HCT116 (cell line): ENCODE measurements at regions not wholly inside any gene's neighbourhood (a gene's known extent, or its start where the extent isn't known, plus 50 kb on each side); places are given as distances from the start of the nearest gene placed in this dataset.

Source experiments
- ATAC-seq: fragments of 200-7000 bp; cut with Tn5 transposase; 2 replicates; pipeline ENCODE4 v1.9.1; 2020; ENCODE audit warnings: mild to moderate bottlenecking, moderate library complexity
- BruUV-seq: library from RNA; stranded (reverse); fragments of 400-500 nt; replicated peaks from 2 replicates; lab custom pipeline; 2021; lab: Mats Ljungman, UMichigan
- CTCF ChIA-PET: fragments of 300-600 bp; sonication (Branson Sonifier 250); formaldehyde crosslinking; loops from one replicate; lab custom pipeline; 2021; ENCODE audit warnings: antibody characterized with exemption; lab: Charles Lee
- POLR2A ChIA-PET: fragments of 300-600, 350-600 bp; sonication (Branson Sonifier 250); formaldehyde crosslinking; loops from one replicate; lab custom pipeline; 2021; ENCODE audit warnings: antibody characterized with exemption; lab: Charles Lee
- RAD21 ChIA-PET, 2 experiments: fragments of 300-600 bp; sonication (Branson Sonifier 250); formaldehyde crosslinking; loops; one replicate each; lab custom pipeline; 2023; ENCODE audit warnings: low total read pairs in 2 of 2; ENCODE audit not compliant: uncharacterized antibody in 2 of 2, unreplicated experiment in 2 of 2, low non-redundant PET in 1 of 2; lab: Charles Lee
- DNase-seq: peaks from one replicate; pipeline ENCODE4 v3.0.0-alpha.2; 2010; ENCODE audit warnings: low read depth, low spot score
- H2AFZ ChIP-seq: fragments of 200-600 bp; shearing (Covaris generic), sonication (generic); 2 replicates; pipeline ENCODE4 v1.6.1; 2017; ENCODE audit warnings: low read depth, mixed run types, mixed read lengths, antibody characterized with exemption, low read length; ENCODE audit not compliant: poor library complexity, severe bottlenecking
- H3K27ac ChIP-seq: 2 replicates; pipeline ENCODE4 v1.5.1; 2012; ENCODE audit warnings: low read depth, low read length
- H3K27me3 ChIP-seq: fragments of 200-600 bp; sonication (generic); 2 replicates; pipeline ENCODE4 v1.6.1; 2016; ENCODE audit warnings: mixed run types, low read length, mixed read lengths; ENCODE audit not compliant: insufficient read depth
- H3K36me3 ChIP-seq, 2 experiments: fragments of 200-500 bp in 1 of 2; fragments of 200-600 bp in 1 of 2; sonication (Bioruptor generic) in 1 of 2; sonication (generic) in 1 of 2; 2 replicates each; pipeline versions ENCODE4 v1.5.1 to v1.6.1; 2014 to 2016; ENCODE audit warnings: low read length in 2 of 2, inconsistent platforms in 1 of 2, mixed read lengths in 1 of 2, mixed run types in 1 of 2; ENCODE audit not compliant: insufficient read depth in 2 of 2, control insufficient read depth in 1 of 2
- H3K4me1 ChIP-seq, 2 experiments: fragments of 200-600 bp in 1 of 2; sonication (generic) in 1 of 2; 2 replicates each; pipeline versions ENCODE4 v1.5.1 to v1.6.1; 2012 to 2017; ENCODE audit warnings: low read length in 2 of 2, inconsistent platforms in 1 of 2, mild to moderate bottlenecking in 1 of 2, mixed read lengths in 1 of 2, mixed run types in 1 of 2, moderate library complexity in 1 of 2; ENCODE audit not compliant: insufficient read depth in 2 of 2, control insufficient read depth in 1 of 2
- H3K4me2 ChIP-seq: fragments of 200-600 bp; sonication (generic); 2 replicates; pipeline ENCODE4 v1.6.1; 2017; ENCODE audit warnings: mixed run types, low read length, mixed read lengths
- H3K4me3 ChIP-seq, 2 experiments: fragments of 200-600 bp in 1 of 2; sonication (generic) in 1 of 2; replicated peaks in 1 of 2; 2 replicates each; pipeline ENCODE4 v1.5.1; 2011 to 2016; ENCODE audit warnings: low read length in 2 of 2, control low read depth in 1 of 2, low read depth in 1 of 2, mild to moderate bottlenecking in 1 of 2, mixed read lengths in 1 of 2, mixed run types in 1 of 2
- H3K79me2 ChIP-seq: fragments of 200-600 bp; sonication (generic); 2 replicates; pipeline ENCODE4 v1.6.1; 2017; ENCODE audit warnings: mild to moderate bottlenecking, mixed run types, low read length, moderate library complexity, mixed read lengths; ENCODE audit not compliant: insufficient read depth
- H3K9ac ChIP-seq: fragments of 200-600 bp; sonication (generic); 2 replicates; pipeline ENCODE4 v1.6.1; 2016; ENCODE audit warnings: low read length, mixed read lengths
- H3K9me2 ChIP-seq: fragments of 200-600 bp; sonication (generic), shearing (Covaris generic); 2 replicates; pipeline ENCODE4 v1.6.1; 2017; ENCODE audit warnings: mixed run types, mild to moderate bottlenecking, moderate library complexity; ENCODE audit not compliant: insufficient read depth
- H3K9me3 ChIP-seq, 2 experiments: fragments of 200-500 bp in 1 of 2; fragments of 200-600 bp in 1 of 2; sonication (Bioruptor generic) in 1 of 2; sonication (generic) in 1 of 2; 2 replicates each; pipeline ENCODE4 v1.6.1; 2014 to 2017; ENCODE audit warnings: low read length in 2 of 2, mixed read lengths in 2 of 2, inconsistent platforms in 1 of 2, low read depth in 1 of 2, mild to moderate bottlenecking in 1 of 2, mixed run types in 1 of 2, moderate library complexity in 1 of 2; ENCODE audit not compliant: control insufficient read depth in 1 of 2, insufficient read depth in 1 of 2
- H4K20me1 ChIP-seq: fragments of 200-600 bp; sonication (generic), shearing (Covaris generic); 2 replicates; pipeline ENCODE4 v1.6.1; 2017; ENCODE audit warnings: mixed run types, mild to moderate bottlenecking, moderate library complexity; ENCODE audit not compliant: insufficient read depth
- CBX3 ChIP-seq: IDR thresholded peaks from 2 replicates; pipeline ENCODE4 v1.6.1; 2012; ENCODE audit warnings: low read depth
- EGR1 ChIP-seq: IDR thresholded peaks from 2 replicates; pipeline ENCODE4 v1.6.1; 2012; ENCODE audit warnings: low read depth
- ELF1 ChIP-seq: IDR thresholded peaks from 2 replicates; pipeline ENCODE4 v1.6.1; 2012; ENCODE audit warnings: low read depth, borderline replicate concordance
- FOSL1 ChIP-seq: IDR thresholded peaks from 2 replicates; pipeline ENCODE4 v1.6.1; 2012; ENCODE audit warnings: low read depth
- JUND ChIP-seq: IDR thresholded peaks from 2 replicates; pipeline ENCODE4 v1.6.1; 2012
- POLR2AphosphoS5 ChIP-seq: IDR thresholded peaks from 2 replicates; pipeline ENCODE4 v1.6.1; 2011; ENCODE audit warnings: mild to moderate bottlenecking, low read depth, low read length, moderate library complexity
- RAD21 ChIP-seq: IDR thresholded peaks from 2 replicates; pipeline ENCODE4 v1.6.1; 2012; ENCODE audit warnings: low read depth, mild to moderate bottlenecking
- SP1 ChIP-seq: IDR thresholded peaks from 2 replicates; pipeline ENCODE4 v1.6.1; 2012; ENCODE audit warnings: low read depth
- SRF ChIP-seq: IDR thresholded peaks from 2 replicates; pipeline ENCODE4 v1.6.1; 2012; ENCODE audit warnings: low read depth
- YY1 ChIP-seq: IDR thresholded peaks from 2 replicates; pipeline ENCODE4 v1.6.1; 2011; ENCODE audit warnings: low read length, low read depth, moderate library complexity, mild to moderate bottlenecking; ENCODE audit not compliant: insufficient replicate concordance; ENCODE audit errors: extremely low read depth
- ZFX ChIP-seq: fragments of 450-650 bp; IDR thresholded peaks from 2 replicates; pipeline ENCODE4 v1.6.1; 2017
- ZNF274 ChIP-seq: fragments of 200-500 bp; sonication (Bioruptor generic); IDR thresholded peaks from 2 replicates; pipeline ENCODE4 v1.6.1; 2014; ENCODE audit warnings: mild to moderate bottlenecking, low read depth, low read length, inconsistent platforms
- intact Hi-C: fragments of 100-400 bp; cut with micrococcal nuclease; formaldehyde crosslinking; loops from 2 replicates; pipeline ENCODE4 v1.10.0; 2022
- TF ChIP-seq, protein P1 (sequence below): IDR thresholded peaks from 2 replicates; pipeline ENCODE4 v1.6.1; 2012
- TF ChIP-seq, protein P2 (sequence below): IDR thresholded peaks from 2 replicates; pipeline ENCODE4 v1.6.1; 2011; ENCODE audit warnings: mild to moderate bottlenecking, low read length, moderate library complexity; ENCODE audit not compliant: insufficient replicate concordance; ENCODE audit errors: extremely low read depth
- TF ChIP-seq, protein P3 (sequence below): IDR thresholded peaks from 2 replicates; pipeline ENCODE4 v1.6.1; 2012; ENCODE audit warnings: low read depth

GRCh38 chr5:58274191-58274590, 185.7 kb downstream of the PLK2 start:
- no peaks in the 10 kb centered on the region for H3K9me2 ChIP-seq
- ChIA-PET POLR2A (no interaction called here), RAD21 (no interaction called here), CTCF (no interaction called here)
- intact Hi-C loops: no loop called here
- no peaks in the 10 kb centered on the region for H3K9me3 ChIP-seq
- no peak overlapping the region for H3K27ac ChIP-seq
- no peak for DNase-seq
- H3K9ac ChIP-seq: no peak overlapping the region
- H4K20me1 ChIP-seq: no peaks in the 10 kb centered on the region
- H2AFZ ChIP-seq: no peak overlapping the region
- no peaks in the 10 kb centered on the region for H3K4me1 ChIP-seq
- no peak overlapping the region for H3K4me3 ChIP-seq
- TF ChIP-seq SRF (no peak), ZFX (no peak), POLR2AphosphoS5 (no peak), YY1 (no peak)
- H3K79me2 ChIP-seq: no peaks in the 10 kb centered on the region
- no peaks in the 10 kb centered on the region for H3K36me3 ChIP-seq
- no peak for ATAC-seq
- no TSS peak for BruUV-seq
- no peak overlapping the region for H3K4me2 ChIP-seq
- no peaks in the 10 kb centered on the region for H3K27me3 ChIP-seq

GRCh38 chr5:58273711-58274110, 186.2 kb downstream of the PLK2 start:
- no peak overlapping the region for H2AFZ ChIP-seq
- H3K9me3 ChIP-seq: no peaks in the 10 kb centered on the region
- RAD21 ChIA-PET: no interaction called here
- no peak overlapping the region for H3K27ac ChIP-seq
- CTCF ChIA-PET: no interaction called here
- ATAC-seq: no peak
- H3K36me3 ChIP-seq: no peaks in the 10 kb centered on the region
- no TSS peak for BruUV-seq
- no peaks in the 10 kb centered on the region for H4K20me1 ChIP-seq
- TF ChIP-seq, protein P1, sequence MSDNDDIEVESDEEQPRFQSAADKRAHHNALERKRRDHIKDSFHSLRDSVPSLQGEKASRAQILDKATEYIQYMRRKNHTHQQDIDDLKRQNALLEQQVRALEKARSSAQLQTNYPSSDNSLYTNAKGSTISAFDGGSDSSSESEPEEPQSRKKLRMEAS: no peak
- TF ChIP-seq POLR2AphosphoS5 (no peak), JUND (no peak), CBX3 (no peak), ELF1 (no peak), YY1 (no peak), SP1 (no peak), ZNF274 (no peak), FOSL1 (no peak), EGR1 (no peak), RAD21 (no peak), SRF (no peak)
- TF ChIP-seq, protein P2, sequence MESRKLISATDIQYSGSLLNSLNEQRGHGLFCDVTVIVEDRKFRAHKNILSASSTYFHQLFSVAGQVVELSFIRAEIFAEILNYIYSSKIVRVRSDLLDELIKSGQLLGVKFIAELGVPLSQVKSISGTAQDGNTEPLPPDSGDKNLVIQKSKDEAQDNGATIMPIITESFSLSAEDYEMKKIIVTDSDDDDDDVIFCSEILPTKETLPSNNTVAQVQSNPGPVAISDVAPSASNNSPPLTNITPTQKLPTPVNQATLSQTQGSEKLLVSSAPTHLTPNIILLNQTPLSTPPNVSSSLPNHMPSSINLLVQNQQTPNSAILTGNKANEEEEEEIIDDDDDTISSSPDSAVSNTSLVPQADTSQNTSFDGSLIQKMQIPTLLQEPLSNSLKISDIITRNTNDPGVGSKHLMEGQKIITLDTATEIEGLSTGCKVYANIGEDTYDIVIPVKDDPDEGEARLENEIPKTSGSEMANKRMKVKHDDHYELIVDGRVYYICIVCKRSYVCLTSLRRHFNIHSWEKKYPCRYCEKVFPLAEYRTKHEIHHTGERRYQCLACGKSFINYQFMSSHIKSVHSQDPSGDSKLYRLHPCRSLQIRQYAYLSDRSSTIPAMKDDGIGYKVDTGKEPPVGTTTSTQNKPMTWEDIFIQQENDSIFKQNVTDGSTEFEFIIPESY: no peak
- TF ChIP-seq, protein P3, sequence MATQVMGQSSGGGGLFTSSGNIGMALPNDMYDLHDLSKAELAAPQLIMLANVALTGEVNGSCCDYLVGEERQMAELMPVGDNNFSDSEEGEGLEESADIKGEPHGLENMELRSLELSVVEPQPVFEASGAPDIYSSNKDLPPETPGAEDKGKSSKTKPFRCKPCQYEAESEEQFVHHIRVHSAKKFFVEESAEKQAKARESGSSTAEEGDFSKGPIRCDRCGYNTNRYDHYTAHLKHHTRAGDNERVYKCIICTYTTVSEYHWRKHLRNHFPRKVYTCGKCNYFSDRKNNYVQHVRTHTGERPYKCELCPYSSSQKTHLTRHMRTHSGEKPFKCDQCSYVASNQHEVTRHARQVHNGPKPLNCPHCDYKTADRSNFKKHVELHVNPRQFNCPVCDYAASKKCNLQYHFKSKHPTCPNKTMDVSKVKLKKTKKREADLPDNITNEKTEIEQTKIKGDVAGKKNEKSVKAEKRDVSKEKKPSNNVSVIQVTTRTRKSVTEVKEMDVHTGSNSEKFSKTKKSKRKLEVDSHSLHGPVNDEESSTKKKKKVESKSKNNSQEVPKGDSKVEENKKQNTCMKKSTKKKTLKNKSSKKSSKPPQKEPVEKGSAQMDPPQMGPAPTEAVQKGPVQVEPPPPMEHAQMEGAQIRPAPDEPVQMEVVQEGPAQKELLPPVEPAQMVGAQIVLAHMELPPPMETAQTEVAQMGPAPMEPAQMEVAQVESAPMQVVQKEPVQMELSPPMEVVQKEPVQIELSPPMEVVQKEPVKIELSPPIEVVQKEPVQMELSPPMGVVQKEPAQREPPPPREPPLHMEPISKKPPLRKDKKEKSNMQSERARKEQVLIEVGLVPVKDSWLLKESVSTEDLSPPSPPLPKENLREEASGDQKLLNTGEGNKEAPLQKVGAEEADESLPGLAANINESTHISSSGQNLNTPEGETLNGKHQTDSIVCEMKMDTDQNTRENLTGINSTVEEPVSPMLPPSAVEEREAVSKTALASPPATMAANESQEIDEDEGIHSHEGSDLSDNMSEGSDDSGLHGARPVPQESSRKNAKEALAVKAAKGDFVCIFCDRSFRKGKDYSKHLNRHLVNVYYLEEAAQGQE: no peak
- TF ChIP-seq, all 23 proteins: peak for 0
- intact Hi-C loops: no loop called here
- Histone ChIP-seq H3K9ac (no peak overlapping the region), H3K4me1 (no peaks in the 10 kb centered on the region), H3K79me2 (no peaks in the 10 kb centered on the region), H3K4me2 (no peak overlapping the region), H3K4me3 (no peak overlapping the region), H3K27me3 (no peaks in the 10 kb centered on the region), H3K9me2 (no peaks in the 10 kb centered on the region)
- POLR2A ChIA-PET: no interaction called here
- DNase-seq: no peak
